Heart left ventricle (tissue), 16 donors: ENCODE measurements at regions not wholly inside any gene's neighbourhood (a gene's known extent, or its start where the extent isn't known, plus 50 kb on each side); places are given as distances from the start of the nearest gene placed in this dataset.

Source experiments
- ATAC-seq, 4 donors: fragments of 200-7000 bp; cut with Tn5 transposase; one replicate each; pipeline ENCODE4 v1.9.1; 2020 to 2022; ENCODE audit warnings: moderate library complexity in 4 of 4, mild to moderate bottlenecking in 3 of 4, moderate number of reproducible peaks in 1 of 4
- DNase-seq, 5 donors: peaks; one replicate each; pipeline ENCODE4 v3.0.0-alpha.2; 2020
- H3K27ac ChIP-seq, 12 donors: fragments of 200-600 bp; sonication (generic) in 4 of 12; one replicate each; pipeline versions ENCODE4 v1.5.0 to v1.8.0; 2016 to 2022; ENCODE audit warnings: mild to moderate bottlenecking in 2 of 12
- H3K27me3 ChIP-seq, 9 donors: fragments of 200-600 bp; sonication (generic) in 2 of 9; one replicate each; pipeline versions ENCODE4 v1.5.1 to v1.8.0; 2016 to 2022; ENCODE audit warnings: mild to moderate bottlenecking in 3 of 9
- H3K36me3 ChIP-seq, 9 donors: fragments of 200-600 bp; sonication (generic) in 2 of 9; one replicate each; pipeline versions ENCODE4 v1.5.0 to v1.8.0; 2018 to 2022; ENCODE audit warnings: mild to moderate bottlenecking in 2 of 9
- H3K4me1 ChIP-seq, 12 donors: fragments of 200-600 bp; sonication (generic) in 4 of 12; one replicate each; pipeline versions ENCODE4 v1.5.0 to v1.8.0; 2016 to 2022; ENCODE audit warnings: mild to moderate bottlenecking in 3 of 12
- H3K4me3 ChIP-seq, 12 donors: fragments of 200-600 bp; sonication (generic) in 4 of 12; one replicate each; pipeline versions ENCODE4 v1.5.0 to v1.8.0; 2017 to 2022; ENCODE audit warnings: mild to moderate bottlenecking in 9 of 12, moderate library complexity in 4 of 12
- H3K9me3 ChIP-seq, 12 donors: fragments of 200-600 bp; sonication (generic) in 4 of 12; one replicate each; pipeline versions ENCODE4 v1.5.0 to v1.8.0; 2016 to 2022; ENCODE audit warnings: mild to moderate bottlenecking in 1 of 12
- POLR2A ChIP-seq, 2 donors: fragments of 450-650 bp; IDR thresholded peaks; one replicate each; pipeline ENCODE4 v1.6.1; 2017; ENCODE audit warnings: antibody characterized with exemption in 2 of 2, mild to moderate bottlenecking in 2 of 2, moderate library complexity in 2 of 2
- WGBS, 4 donors: extraction: QIAGEN DNeasy Blood & Tissue Kit in 2 of 4; methylation state at CpG; one replicate each; pipeline versions ENCODE4 v1.1.5 to v1.1.7; 2013 to 2018; 5-methylcytosine and 5-hydroxymethylcytosine counted together
- intact Hi-C, 10 donors: fragments of 100-400 bp; cut with DNase I; formaldehyde crosslinking; loops; one replicate each; pipeline versions ENCODE4 v1.11.1 to v1.14.2; 2022
- TF ChIP-seq, protein P1 (sequence below), 12 donors: fragments of 200-600 bp; sonication (generic) in 4 of 12; IDR thresholded peaks; one replicate each; pipeline versions ENCODE4 v1.5.0 to v1.8.0; 2018 to 2022; ENCODE audit warnings: antibody characterized with exemption in 12 of 12, mild to moderate bottlenecking in 5 of 12
- donor health status: ischemic (EF 13 %, LVEDD 7.1; RV severe dilation, severe dysfunction).
- donor health status: healthy with polysubstance abuse.
- donor health status: DM: no; HTN: yes; CAD: no.
- donor health status: DM: no; HTN: no; CAD: no.
- donor health status: ischemic (EF 25% LVEDD 6.9; RV normal size, moderate dysfunction).
- donor health status: ischemic (EF 25% LVEDD 5.7; RV mildly dilated, moderate dysfunction).
- donor health status: healthy.
- donor health status: DM: yes; HTN: yes; CAD: no.
- donor health status: ischemic (EF 35%, LVEDD 5.7; RV mildly dilated, moderate dysfunction).
- donor health status: nonischemic (EF 11% LVEDD 7.7; RV severe dilation, severe dysfunction).
- donor health status: DM: yes; HTN: yes; CAD: no.
- donor health status: PGD.
- donor health status: ischemic (EF 29% LVEDD 5.4; RV normal size, mild dysfunction).
- donor health status: nonischemic (EF 23%, LVEDD 6.1; RV moderate dilation, normal function).

DNA sequence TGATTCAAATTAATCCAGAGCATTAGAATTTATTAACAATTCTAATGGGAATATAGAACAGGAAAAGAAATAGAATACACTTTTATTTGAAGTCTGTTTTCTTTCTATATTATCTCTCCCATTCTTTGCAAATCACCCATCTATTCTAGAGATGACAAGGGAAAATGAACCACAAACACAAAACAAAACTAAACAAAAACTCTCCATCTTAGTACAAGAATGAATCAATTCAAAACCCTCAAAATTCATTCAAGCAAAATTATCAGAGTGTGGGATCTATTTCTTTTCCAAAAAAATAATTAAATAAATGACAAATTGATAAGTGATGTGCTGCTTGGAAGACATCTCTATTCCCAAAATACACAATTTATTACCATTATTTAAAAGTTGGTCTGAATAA, 400.1 kb upstream of the NWD2 start:
- H3K4me1 ChIP-seq: no peaks in the 10 kb centered on the region
- H3K36me3 ChIP-seq: no peaks in the 10 kb centered on the region
- DNase-seq (no peak), ATAC-seq (no peak)
- intact Hi-C loops: no loop called here
- no peaks in the 10 kb centered on the region for H3K27me3 ChIP-seq
- TF ChIP-seq POLR2A (IDR thresholded peaks at IDR 0.05): no peak
- TF ChIP-seq, protein P1, sequence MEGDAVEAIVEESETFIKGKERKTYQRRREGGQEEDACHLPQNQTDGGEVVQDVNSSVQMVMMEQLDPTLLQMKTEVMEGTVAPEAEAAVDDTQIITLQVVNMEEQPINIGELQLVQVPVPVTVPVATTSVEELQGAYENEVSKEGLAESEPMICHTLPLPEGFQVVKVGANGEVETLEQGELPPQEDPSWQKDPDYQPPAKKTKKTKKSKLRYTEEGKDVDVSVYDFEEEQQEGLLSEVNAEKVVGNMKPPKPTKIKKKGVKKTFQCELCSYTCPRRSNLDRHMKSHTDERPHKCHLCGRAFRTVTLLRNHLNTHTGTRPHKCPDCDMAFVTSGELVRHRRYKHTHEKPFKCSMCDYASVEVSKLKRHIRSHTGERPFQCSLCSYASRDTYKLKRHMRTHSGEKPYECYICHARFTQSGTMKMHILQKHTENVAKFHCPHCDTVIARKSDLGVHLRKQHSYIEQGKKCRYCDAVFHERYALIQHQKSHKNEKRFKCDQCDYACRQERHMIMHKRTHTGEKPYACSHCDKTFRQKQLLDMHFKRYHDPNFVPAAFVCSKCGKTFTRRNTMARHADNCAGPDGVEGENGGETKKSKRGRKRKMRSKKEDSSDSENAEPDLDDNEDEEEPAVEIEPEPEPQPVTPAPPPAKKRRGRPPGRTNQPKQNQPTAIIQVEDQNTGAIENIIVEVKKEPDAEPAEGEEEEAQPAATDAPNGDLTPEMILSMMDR (IDR thresholded peaks at IDR 0.05): no peak
- no peak overlapping the region for H3K27ac ChIP-seq
- no peaks in the 10 kb centered on the region for H3K9me3 ChIP-seq
- H3K4me3 ChIP-seq: no peak overlapping the region

DNA sequence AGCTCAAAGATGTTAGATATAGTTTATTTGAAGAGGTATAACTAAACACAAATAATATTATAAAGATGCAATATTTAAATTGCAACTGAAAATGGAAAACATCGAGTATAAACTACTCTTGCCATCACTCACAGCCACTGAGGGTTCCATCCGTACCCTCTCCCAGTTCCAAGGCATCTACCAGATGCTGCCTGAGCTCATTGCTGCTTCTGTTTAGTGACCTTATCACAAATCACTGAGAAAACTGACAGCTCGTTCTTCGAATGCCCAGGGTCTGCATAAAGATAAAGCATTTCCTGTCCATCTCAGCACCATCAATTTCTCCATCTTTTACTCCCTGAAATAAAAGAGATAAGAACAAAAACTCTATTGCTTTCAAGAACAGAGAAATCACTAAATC, 391.7 kb upstream of the NWD2 start:
- DNase-seq (no peak), ATAC-seq (no peak)
- Histone ChIP-seq H3K4me1 (no peaks in the 10 kb centered on the region), H3K36me3 (no peaks in the 10 kb centered on the region), H3K27ac (no peak overlapping the region), H3K4me3 (no peak overlapping the region), H3K27me3 (no peaks in the 10 kb centered on the region), H3K9me3 (no peaks in the 10 kb centered on the region)
- WGBS, 4 donors: 21 to 29% (median 25%) methylated on average over 4 of the region's 4 CpGs
- no peak for TF ChIP-seq POLR2A (IDR thresholded peaks at IDR 0.05)
- TF ChIP-seq, protein P1 (IDR thresholded peaks at IDR 0.05): no peak
- intact Hi-C loops: no loop called here

DNA sequence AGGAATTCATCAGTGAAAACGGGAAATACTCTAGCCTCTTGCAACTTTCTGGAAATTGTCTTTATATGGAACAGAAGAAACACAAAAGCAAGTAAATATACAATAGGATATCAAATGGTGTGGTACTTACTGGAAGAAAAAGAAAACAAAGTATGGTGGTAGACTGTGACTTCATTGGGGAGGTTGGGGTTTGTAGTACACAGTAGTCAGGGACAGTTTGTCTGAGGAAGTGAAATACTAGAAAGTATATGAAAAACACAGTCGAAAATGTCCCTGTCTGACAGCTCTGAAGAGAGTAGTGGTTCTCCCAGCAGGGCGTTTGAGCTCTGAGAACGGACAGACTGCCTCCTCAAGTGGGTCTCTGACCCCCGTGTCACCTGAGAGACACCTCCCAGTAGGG, 390.0 kb upstream of the NWD2 start:
- no peaks in the 10 kb centered on the region for H3K36me3 ChIP-seq
- intact Hi-C loops: no loop called here
- DNase-seq: no peak
- no peaks in the 10 kb centered on the region for H3K9me3 ChIP-seq
- TF ChIP-seq POLR2A (IDR thresholded peaks at IDR 0.05): no peak
- TF ChIP-seq, protein P1 (IDR thresholded peaks at IDR 0.05): no peak
- WGBS, 4 donors: 45 to 55% (median 51%) methylated on average over 5 of the region's 5 CpGs
- no peaks in the 10 kb centered on the region for H3K4me1 ChIP-seq
- H3K27me3 ChIP-seq: no peaks in the 10 kb centered on the region
- no peak overlapping the region for H3K4me3 ChIP-seq
- no peak overlapping the region for H3K27ac ChIP-seq
- ATAC-seq: no peak

DNA sequence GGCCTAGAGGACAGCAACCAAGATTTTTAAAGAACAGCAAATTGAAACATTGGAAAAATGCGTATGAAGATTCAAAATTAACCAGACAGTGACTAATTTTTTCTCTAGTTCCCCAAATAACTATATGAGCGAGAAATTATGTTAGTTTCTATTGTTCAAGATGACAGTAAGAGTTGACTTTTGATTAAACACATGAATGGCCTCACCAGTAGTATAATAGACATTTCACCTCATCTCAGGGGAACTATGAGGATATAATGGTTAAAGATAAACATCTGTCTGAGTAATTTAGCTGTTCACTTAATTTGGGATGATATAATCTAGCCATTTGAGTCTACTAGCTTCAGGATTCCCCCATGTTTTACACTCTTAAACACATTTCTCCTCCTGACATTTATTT, 380.9 kb upstream of the NWD2 start:
- no peak overlapping the region for H3K4me3 ChIP-seq
- no peaks in the 10 kb centered on the region for H3K4me1 ChIP-seq
- DNase-seq (no peak), ATAC-seq (no peak)
- intact Hi-C loops: no loop called here
- H3K9me3 ChIP-seq: peaks cover 0 to 8% (median 0%) of the 10 kb centered on the region in 12 donors
- TF ChIP-seq POLR2A (IDR thresholded peaks at IDR 0.05): no peak
- TF ChIP-seq, protein P1 (IDR thresholded peaks at IDR 0.05): no peak
- 73 to 75% (median 75%) methylated on average over 2 of the region's 2 CpGs for WGBS, 4 donors
- H3K27ac ChIP-seq: no peak overlapping the region
- no peaks in the 10 kb centered on the region for H3K27me3 ChIP-seq
- no peaks in the 10 kb centered on the region for H3K36me3 ChIP-seq
